Chondrocyte (in vitro differentiated cells): ENCODE measurements at regions not wholly inside any gene's neighbourhood (a gene's known extent, or its start where the extent isn't known, plus 50 kb on each side); places are given as distances from the start of the nearest gene placed in this dataset.

Source experiments
- DNase-seq: peaks from one replicate; pipeline ENCODE4 v3.0.0; 2021; ENCODE audit warnings: mixed read lengths, low spot score
- H3K27ac Mint-ChIP-seq: one replicate; pipeline ENCODE4 v1.8.0; 2021; ENCODE audit warnings: mild to moderate bottlenecking, moderate library complexity, mixed read lengths; ENCODE audit not compliant: unreplicated experiment
- H3K27me3 Mint-ChIP-seq: 2 replicates; pipeline ENCODE4 v1.8.0; 2021; ENCODE audit warnings: low read depth, mixed read lengths
- H3K36me3 Mint-ChIP-seq: 2 replicates; pipeline ENCODE4 v1.8.0; 2021; ENCODE audit warnings: low read depth, mixed read lengths
- H3K4me1 Mint-ChIP-seq: 2 replicates; pipeline ENCODE4 v1.8.0; 2021; ENCODE audit warnings: low read depth, mild to moderate bottlenecking, mixed read lengths
- H3K4me3 Mint-ChIP-seq: one replicate; pipeline ENCODE4 v1.8.0; 2021; ENCODE audit warnings: mild to moderate bottlenecking, moderate library complexity, mixed read lengths; ENCODE audit not compliant: unreplicated experiment
- H3K9me3 Mint-ChIP-seq: 2 replicates; pipeline ENCODE4 v1.8.0; 2021; ENCODE audit warnings: low read depth, mixed read lengths
- CTCF ChIP-seq: fragments of 200-600 bp; sonication (generic); IDR thresholded peaks from 2 replicates; pipeline ENCODE4 v1.5.0; 2021; ENCODE audit warnings: antibody characterized with exemption, mild to moderate bottlenecking, moderate library complexity

GRCh38 chr6:108771421-108771820, 76.8 kb upstream of the ARMC2 start:
- Mint-ChIP-seq H3K4me3 (no peak overlapping the region), H3K9me3 (peaks cover 4% of the 10 kb centered on the region), H3K36me3 (no peaks in the 10 kb centered on the region), H3K27ac (no peak overlapping the region), H3K4me1 (no peaks in the 10 kb centered on the region), H3K27me3 (no peaks in the 10 kb centered on the region)
- TF ChIP-seq CTCF = no peak
- no peak for DNase-seq

GRCh38 chr6:108774555-108774954, 73.7 kb upstream of the ARMC2 start:
- no peak overlapping the region for H3K27ac Mint-ChIP-seq
- H3K27me3 Mint-ChIP-seq = no peaks in the 10 kb centered on the region
- H3K9me3 Mint-ChIP-seq = peaks cover 4% of the 10 kb centered on the region
- no peak for TF ChIP-seq CTCF
- no peaks in the 10 kb centered on the region for H3K36me3 Mint-ChIP-seq
- DNase-seq = no peak
- H3K4me3 Mint-ChIP-seq = no peak overlapping the region
- no peaks in the 10 kb centered on the region for H3K4me1 Mint-ChIP-seq

- H3K27me3 Mint-ChIP-seq = no peaks in the 10 kb centered on the region
- H3K9me3 Mint-ChIP-seq = no peaks in the 10 kb centered on the region
- H3K27ac Mint-ChIP-seq = no peak overlapping the region
- DNase-seq = no peak
- no peak overlapping the region for H3K4me3 Mint-ChIP-seq
- no peak for TF ChIP-seq CTCF
- peaks cover 11% of the 10 kb centered on the region for H3K4me1 Mint-ChIP-seq
- peaks cover 1% of the 10 kb centered on the region for H3K36me3 Mint-ChIP-seq
These were observed 70.7 kb upstream of the ARMC2 start for GRCh38 chr6:108777536-108777935.

GRCh38 chr6:108778421-108779186, 69.6 kb upstream of the ARMC2 start:
- H3K27ac Mint-ChIP-seq = no peak overlapping the region
- H3K4me3 Mint-ChIP-seq = no peak overlapping the region
- H3K9me3 Mint-ChIP-seq = no peaks in the 10 kb centered on the region
- peaks cover 16% of the 10 kb centered on the region for H3K4me1 Mint-ChIP-seq
- DNase-seq = no peak
- H3K27me3 Mint-ChIP-seq = no peaks in the 10 kb centered on the region
- TF ChIP-seq CTCF = no peak
- H3K36me3 Mint-ChIP-seq = peaks cover 1% of the 10 kb centered on the region

GRCh38 chr6:108779536-108780275, 68.5 kb upstream of the ARMC2 start:
- Mint-ChIP-seq H3K4me3 (no peak overlapping the region), H3K36me3 (peaks cover 1% of the 10 kb centered on the region), H3K4me1 (peaks cover 16% of the 10 kb centered on the region), H3K27me3 (no peaks in the 10 kb centered on the region), H3K9me3 (no peaks in the 10 kb centered on the region), H3K27ac (no peak overlapping the region)
- DNase-seq = no peak
- no peak for TF ChIP-seq CTCF
